BE2C (cell line): ENCODE measurements at regions not wholly inside any gene's neighbourhood (a gene's known extent, or its start where the extent isn't known, plus 50 kb on each side); places are given as distances from the start of the nearest gene placed in this dataset.

Experiments used
- DNase-seq: peaks from one replicate; pipeline ENCODE4 v3.0.0-alpha.2; 2020
- H3K27me3 ChIP-seq: fragments of 250-450 bp; sonication (Bioruptor Pico); 2 replicates; pipeline ENCODE4 v1.5.1; 2020; ENCODE audit warnings: mild to moderate bottlenecking
- H3K36me3 ChIP-seq: fragments of 250-450 bp; sonication (Bioruptor Pico); 2 replicates; pipeline ENCODE4 v1.5.1; 2020; ENCODE audit warnings: mild to moderate bottlenecking
- H3K4me1 ChIP-seq: fragments of 250-450 bp; sonication (Bioruptor Pico); 2 replicates; pipeline ENCODE4 v1.5.1; 2020
- H3K4me3 ChIP-seq: 2 replicates; pipeline ENCODE4 v1.5.1; 2011; ENCODE audit warnings: low read depth, low read length
- H3K9me3 ChIP-seq: fragments of 250-450 bp; sonication (Bioruptor Pico); 2 replicates; pipeline ENCODE4 v1.5.1; 2020
- CTCF ChIP-seq: IDR thresholded peaks from 2 replicates; pipeline ENCODE4 v1.5.1; 2012; ENCODE audit warnings: mild to moderate bottlenecking, low read depth, low read length

GRCh38 chr1:164495905-164496304 is 63.1 kb upstream of the PBX1 start:
- Histone ChIP-seq H3K9me3 (no peaks in the 10 kb centered on the region), H3K4me1 (no peaks in the 10 kb centered on the region)
- DNase-seq: no peak

GRCh38 chr1:164498792-164499191 is 60.2 kb upstream of the PBX1 start:
- peak; percentile 10 for DNase-seq
- Histone ChIP-seq H3K9me3 (no peaks in the 10 kb centered on the region), H3K36me3 (no peaks in the 10 kb centered on the region)

More at GRCh38 chr1:164495905-164496304, 63.1 kb upstream of the PBX1 start:
- Histone ChIP-seq H3K36me3 (no peaks in the 10 kb centered on the region), H3K27me3 (no peaks in the 10 kb centered on the region), H3K4me3 (no peak overlapping the region)
- no peak for TF ChIP-seq CTCF

GRCh38 chr1:164504749-164505148 is 54.2 kb upstream of the PBX1 start:
- Histone ChIP-seq H3K36me3 (no peaks in the 10 kb centered on the region), H3K27me3 (no peaks in the 10 kb centered on the region), H3K9me3 (no peaks in the 10 kb centered on the region), H3K4me1 (no peaks in the 10 kb centered on the region), H3K4me3 (no peak overlapping the region)
- no peak for DNase-seq
- TF ChIP-seq CTCF: no peak

More at GRCh38 chr1:164498792-164499191, 60.2 kb upstream of the PBX1 start:
- Histone ChIP-seq H3K4me1 (no peaks in the 10 kb centered on the region), H3K4me3 (no peak overlapping the region), H3K27me3 (no peaks in the 10 kb centered on the region)
- TF ChIP-seq CTCF: no peak
